GM18505 (cell line): ENCODE measurements at regions not wholly inside any gene's neighbourhood (a gene's known extent, or its start where the extent isn't known, plus 50 kb on each side); places are given as distances from the start of the nearest gene placed in this dataset.

Experiments used
- ATAC-seq: cut with Tn5 transposase; IDR thresholded peaks from one replicate; pipeline ENCODE4 v1.9.1; 2021; ENCODE audit not compliant: unreplicated experiment
- POLR2A ChIP-seq: IDR thresholded peaks from 4 replicates; pipeline ENCODE4 v1.6.1; 2011; ENCODE audit warnings: borderline replicate concordance; ENCODE audit not compliant: insufficient read depth, insufficient read length; ENCODE audit errors: extremely low read depth

DNA sequence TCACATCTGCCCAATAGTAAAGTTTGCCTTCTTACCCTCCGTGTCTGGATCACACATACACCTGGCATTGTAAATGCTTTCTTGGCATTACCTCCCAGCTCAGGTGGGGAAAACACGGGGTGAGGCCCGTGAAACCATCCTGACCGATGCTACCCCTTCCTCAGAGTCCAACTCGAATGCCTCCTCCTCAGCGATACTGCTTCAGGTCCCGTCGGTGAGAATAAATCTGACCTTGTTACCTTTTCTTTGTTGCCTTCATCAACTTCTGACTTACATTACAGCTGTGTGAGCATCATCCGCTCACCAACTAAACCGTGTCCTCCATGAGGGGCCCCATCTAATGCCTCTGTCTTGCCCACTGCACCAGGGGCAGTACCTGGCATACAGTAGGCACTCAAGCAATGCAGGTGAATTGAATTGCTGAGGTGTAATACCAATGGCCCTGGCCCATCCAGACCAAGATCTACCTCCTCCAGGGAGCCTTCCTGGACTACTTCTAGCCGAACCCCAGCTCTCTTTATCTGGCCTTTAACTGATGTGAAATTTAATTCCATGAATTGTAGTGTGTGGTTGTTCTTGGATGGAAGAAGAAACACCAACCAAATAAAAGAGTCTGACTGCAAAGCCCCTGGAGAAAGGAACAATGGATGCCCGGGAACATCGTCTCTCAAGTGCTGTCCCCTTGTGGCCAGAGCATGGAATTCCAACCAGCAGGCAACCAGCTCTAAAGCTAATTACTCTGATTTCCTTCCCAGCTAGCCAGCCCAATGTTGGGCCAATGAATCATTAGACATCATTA lies 141.5 kb downstream of the ANKRD60 start:
- no peak for ATAC-seq
- no peak for TF ChIP-seq POLR2A

DNA sequence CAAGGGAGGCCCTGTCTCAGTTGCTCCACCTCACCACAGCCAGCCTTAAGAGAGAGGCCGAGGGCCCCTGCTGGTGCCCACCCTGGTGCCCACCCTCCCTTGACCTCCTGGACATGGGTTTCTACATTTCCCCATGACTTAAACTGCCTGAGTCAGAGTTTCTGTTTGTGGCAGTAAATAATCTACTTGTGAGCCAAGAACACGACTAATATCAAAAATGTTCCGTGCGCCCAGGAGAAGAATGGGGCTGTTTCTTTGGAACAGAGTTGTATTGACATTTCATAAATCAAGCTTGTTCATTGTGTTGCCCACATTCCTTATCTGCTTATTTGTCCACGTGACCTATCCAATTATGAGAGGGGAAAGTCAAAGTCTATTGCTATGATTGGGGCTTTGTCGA lies 143.5 kb downstream of the ANKRD60 start:
- TF ChIP-seq POLR2A: no peak
- no peak for ATAC-seq

DNA sequence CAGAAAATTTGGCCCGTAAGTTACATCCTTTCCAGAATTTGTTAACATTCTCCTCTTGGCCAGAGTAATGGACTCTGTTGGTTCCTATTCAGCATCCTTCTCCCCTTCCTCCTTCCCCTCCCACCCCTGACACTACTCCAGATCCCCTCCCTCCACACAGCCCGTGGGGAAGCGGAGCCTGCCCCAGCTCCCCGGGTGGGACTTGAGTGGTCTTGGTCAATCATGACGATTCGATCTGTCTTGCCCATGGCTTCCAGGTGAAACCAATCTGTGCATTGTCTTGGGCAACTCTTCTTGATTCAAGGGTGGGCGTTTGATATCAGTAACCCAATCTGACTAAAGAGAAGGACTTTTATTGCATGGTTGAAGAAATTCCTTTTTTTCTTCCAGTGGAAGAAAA lies 143.9 kb downstream of the ANKRD60 start:
- ATAC-seq: no peak
- no peak for TF ChIP-seq POLR2A

DNA sequence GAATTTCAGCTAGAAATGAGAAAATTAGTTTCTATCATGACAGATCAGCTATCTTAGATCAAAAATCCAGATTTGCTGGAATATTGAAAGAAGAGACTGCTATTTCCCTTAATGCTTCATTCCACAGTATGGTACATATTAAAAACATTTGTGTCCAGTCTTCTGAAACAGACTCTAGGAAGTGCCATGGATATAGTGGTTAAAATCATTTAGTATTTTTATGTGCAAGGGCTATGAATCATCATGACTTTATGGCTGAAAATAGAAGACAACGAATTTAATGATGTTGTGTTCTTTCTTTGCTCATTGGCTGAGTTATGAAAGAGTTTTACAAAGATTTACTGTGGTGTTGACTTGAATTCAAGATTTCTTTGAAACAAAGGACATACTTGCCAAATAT lies 146.6 kb downstream of the ANKRD60 start:
- no peak for TF ChIP-seq POLR2A
- no peak for ATAC-seq

DNA sequence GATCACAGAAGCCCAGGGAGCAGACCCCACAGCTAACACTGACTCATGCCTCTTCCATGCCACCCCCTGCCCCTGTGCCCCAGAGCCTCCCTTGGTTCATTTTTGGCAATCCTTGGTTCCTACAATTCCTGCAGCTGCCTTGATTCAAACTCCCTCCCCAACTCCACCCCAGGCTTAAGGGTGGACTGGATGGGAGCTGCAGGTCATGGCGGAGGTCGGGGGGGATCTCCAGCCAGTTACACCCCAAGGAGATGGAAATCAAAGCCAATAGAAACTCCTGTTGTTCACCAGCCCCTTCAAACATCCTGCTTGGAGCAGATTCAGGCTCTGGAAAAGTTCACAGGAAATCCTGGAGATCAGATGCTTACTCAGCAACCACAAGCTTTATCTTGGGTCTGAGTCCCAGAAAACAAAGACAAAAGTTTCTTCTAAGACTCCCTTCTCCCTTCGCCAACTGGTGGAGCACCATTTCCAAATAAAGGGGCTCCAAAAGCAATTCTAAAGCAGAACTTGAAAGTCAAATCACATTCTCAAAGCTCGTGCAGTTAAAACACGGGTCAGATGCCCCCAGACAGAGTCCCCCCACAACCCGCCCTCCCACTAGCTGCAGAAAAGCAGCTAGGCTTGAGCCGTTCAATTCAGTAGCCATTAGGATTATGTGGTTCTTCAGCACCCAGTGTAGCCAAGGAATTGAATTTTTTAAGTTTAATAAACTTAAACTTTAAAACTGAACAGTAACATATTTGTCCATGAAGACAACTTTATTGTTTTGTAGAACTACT lies 149.5 kb downstream of the ANKRD60 start:
- TF ChIP-seq POLR2A: no peak
- no peak for ATAC-seq

DNA sequence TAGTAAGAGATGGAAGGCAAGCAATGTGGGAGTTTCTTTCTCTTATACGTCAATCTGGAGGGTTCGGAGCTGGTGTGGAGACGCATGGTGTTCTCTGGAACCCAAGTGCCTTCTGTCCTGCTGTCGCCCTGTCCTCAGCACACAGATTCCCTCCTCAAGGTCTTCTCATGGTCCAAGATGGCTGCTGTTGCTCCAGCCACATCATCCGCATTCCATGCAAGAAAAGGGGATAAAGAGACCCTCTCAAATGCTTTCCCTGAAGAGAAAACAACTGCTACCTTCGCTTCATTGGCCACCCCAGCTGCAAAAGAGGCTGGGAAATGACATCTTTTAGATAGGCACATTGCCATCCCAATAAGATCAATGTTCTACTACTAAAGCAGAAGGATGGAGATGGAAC lies 151.2 kb downstream of the ANKRD60 start:
- no peak for TF ChIP-seq POLR2A

DNA sequence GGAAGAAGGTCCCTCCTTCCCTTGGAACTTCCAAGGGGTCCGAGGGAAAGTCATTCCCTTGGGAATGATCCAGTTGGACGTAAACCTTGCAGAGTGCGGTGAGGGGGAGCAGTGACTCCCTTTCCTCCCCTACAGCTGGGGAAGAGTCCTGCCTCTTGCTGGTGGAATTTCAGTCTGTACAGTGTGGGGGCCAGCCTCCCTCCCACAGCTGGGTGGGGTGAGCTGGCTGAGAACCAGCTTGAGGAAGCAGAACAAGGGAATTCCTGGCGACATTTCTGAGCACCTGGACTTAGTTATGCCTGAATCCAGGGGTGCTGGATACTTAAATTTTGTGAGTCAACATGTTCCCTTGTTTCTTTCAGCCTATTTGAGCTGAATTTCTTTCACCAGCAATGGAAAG lies 152.0 kb downstream of the ANKRD60 start:
- no peak for TF ChIP-seq POLR2A

More for the DNA sequence above, 151.2 kb downstream of the ANKRD60 start:
- ATAC-seq: no peak

DNA sequence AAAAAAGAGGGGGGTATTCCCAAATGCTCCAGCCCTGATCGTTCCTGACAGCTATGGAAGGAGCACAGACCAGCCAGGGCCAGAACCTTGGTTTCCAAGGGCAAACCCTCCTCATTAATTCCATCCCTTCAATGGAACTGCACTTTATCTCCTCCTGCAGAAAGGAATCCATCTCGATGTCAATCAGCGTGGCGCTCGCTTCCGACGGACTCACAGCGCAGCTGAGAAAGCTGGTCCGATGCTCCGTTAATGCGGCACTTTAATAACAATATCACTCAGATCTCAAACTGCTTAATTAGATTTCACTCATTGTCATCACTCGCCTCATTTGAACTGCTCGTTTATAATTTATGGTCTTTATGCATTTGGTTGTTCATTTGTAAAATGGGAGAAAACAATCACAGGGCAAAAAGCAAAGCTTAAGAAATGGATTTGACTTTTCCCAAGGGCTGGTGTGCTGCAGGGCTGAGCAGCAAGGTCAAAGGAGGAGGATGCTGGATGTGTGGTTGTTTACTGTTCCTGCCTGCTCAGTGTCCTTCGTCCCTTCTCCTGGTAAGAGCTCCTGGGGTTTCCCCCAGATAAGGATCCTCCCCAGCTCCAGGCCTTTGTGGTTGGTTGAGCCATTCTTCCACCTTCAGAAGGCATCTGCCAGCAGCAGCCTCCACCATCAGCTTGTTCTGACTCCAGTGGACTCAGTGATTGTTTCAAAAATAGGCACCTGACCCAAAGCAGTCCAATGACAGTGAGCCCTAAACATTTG lies 152.7 kb downstream of the ANKRD60 start:
- TF ChIP-seq POLR2A: no peak
- ATAC-seq: no peak

More for the DNA sequence above, 152.0 kb downstream of the ANKRD60 start:
- ATAC-seq: no peak

DNA sequence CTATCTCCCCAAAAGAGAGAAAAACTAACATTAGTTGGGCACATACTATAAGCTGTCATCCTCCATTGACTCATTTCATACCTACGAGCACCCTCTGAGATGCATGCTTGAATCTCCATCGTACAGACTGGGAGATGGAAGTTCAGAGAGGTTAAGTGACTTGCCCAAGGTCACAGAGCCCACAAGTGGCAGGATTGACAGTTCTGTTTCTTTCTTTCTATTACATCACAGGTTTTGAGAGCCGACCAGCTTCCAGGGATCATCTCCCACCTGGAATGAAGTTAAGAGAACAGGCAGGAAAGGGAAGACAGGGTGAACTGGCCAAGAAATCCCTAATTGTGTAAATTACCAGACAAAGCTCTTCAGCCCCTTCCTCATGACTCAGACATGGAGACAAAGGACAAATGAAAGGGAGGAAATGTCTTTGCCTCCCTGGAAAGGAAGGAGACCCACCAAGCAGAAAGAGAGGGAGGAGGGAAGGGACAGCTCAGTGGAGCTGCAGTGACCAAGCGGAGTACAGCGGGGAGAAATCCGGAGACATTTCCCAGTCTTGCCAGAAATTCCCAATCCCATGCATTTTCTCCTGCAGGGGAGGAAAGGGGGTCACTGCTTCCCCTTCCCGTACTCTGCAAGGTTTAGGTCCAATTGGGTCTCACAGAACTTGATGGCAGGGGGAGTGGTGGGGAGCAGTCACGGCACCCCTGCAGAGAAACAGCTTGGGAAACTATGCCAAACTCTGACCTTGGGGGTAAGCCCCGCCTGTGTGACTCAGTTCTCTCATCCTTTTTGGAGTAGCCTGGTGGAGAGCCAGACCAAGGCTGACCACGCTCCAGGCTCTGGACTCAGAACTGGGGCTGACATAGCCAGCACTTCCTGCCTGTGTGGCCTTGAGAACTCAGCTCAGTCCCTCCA lies 154.3 kb downstream of the ANKRD60 start:
- ATAC-seq: no peak
- TF ChIP-seq POLR2A: no peak

DNA sequence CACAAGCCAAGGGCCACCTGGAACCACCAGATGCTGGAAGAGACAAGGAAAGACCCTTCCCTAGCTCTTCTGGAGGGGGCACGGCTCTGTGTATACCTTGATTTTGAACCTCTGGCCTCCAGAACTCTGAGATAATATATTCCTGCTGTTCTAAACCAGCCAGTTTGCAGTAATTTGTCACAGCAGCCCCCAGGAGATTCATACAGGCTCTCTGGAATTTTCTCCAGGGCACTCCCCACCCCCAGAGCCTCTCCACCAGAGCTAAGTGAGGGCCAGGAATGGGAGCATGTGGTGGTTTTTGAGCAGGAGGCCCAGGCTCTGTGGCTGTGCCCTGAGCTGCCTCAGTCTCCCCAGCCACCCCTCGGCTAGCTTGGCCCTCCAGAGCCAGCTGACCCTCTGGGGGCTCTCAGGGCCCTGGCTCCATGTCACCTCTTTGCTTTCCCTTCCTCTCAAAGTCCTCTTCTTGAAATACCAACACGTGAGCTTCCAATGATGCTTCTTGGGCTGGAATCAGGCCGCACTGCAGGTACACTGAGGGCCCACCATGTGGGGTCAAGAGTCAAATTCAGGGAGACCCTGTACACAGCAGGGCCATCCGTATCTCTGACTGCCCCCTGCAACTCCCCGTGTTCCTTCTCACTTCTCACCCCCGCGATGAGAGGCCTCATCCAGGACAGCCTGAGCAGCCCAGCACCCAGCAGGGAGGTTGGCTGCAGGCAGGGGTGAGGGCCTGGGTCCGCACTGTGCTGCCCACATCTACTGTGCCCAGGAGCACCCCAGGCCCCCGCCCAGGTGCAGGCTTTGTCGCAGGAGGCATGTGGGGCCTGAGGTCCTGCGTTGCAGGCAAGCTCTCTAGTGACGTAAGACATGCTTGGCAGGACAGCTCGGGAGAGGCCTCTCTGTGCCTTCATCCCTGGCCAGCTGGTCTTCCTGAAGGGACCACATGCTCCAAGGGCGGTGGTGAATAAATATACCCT lies 155.5 kb downstream of the ANKRD60 start:
- no peak for ATAC-seq
- TF ChIP-seq POLR2A: no peak

DNA sequence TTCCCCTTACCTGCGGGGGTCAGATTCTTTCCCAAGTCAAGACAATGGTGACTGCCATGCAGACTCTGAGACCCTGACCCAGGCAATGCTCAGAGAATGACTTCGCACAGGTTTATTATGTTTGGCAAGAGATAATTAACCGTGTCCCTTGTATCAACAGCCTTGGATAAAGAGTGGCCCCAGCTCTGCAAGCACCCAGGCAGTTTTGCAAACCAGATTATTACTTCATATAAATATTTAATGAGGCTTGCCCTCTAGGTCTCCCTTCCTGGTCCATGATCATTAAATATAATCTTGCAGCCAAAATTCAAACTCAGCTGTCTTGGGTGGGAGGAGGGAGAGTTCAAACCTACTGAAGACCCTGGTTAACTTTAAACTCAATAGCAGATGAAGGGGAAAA lies 156.5 kb downstream of the ANKRD60 start:
- no peak for ATAC-seq
- no peak for TF ChIP-seq POLR2A
